Endothelial cell of umbilical vein (primary cell): ENCODE measurements at regions not wholly inside any gene's neighbourhood (a gene's known extent, or its start where the extent isn't known, plus 50 kb on each side); places are given as distances from the start of the nearest gene placed in this dataset.

Experiments
- EZH2 ChIP-seq: IDR thresholded peaks from 2 replicates; pipeline ENCODE4 v1.6.1; 2012; ENCODE audit warnings: borderline replicate concordance, low read depth, mild to moderate bottlenecking, moderate library complexity, low read length, inconsistent platforms; ENCODE audit not compliant: severe bottlenecking
- FOS ChIP-seq: IDR thresholded peaks from 2 replicates; pipeline ENCODE4 v1.6.1; 2011; ENCODE audit warnings: mild to moderate bottlenecking, low read length, moderate library complexity, borderline replicate concordance; ENCODE audit not compliant: insufficient read depth
- GATA2 ChIP-seq: IDR thresholded peaks from 2 replicates; pipeline ENCODE4 v1.7.0; 2011; ENCODE audit warnings: low read depth, mild to moderate bottlenecking, moderate library complexity, mixed read lengths, low read length; ENCODE audit not compliant: insufficient read length, insufficient read depth
- JUN ChIP-seq: IDR thresholded peaks from 2 replicates; pipeline ENCODE4 v1.6.1; 2011; ENCODE audit warnings: borderline replicate concordance, low read depth; ENCODE audit not compliant: insufficient read length, insufficient read depth
- POLR2A ChIP-seq: IDR thresholded peaks from 2 replicates; pipeline ENCODE4 v1.6.1; 2012; ENCODE audit warnings: low read depth, mild to moderate bottlenecking, control low read depth, low read length
- POLR2AphosphoS5 ChIP-seq: IDR thresholded peaks from 2 replicates; pipeline ENCODE4 v1.6.1; 2012; ENCODE audit warnings: low read depth, mild to moderate bottlenecking, control low read depth, low read length, moderate library complexity; ENCODE audit not compliant: insufficient read depth
- TF ChIP-seq, protein P1 (sequence below), 2 donors: IDR thresholded peaks; 1 replicate in 1 of 2; 2 replicates in 1 of 2; pipeline ENCODE4 v1.5.1; 2011; ENCODE audit warnings: low read length in 2 of 2, mild to moderate bottlenecking in 2 of 2, moderate library complexity in 2 of 2, control low read depth in 1 of 2, inconsistent platforms in 1 of 2, low read depth in 1 of 2; ENCODE audit not compliant: insufficient read depth in 1 of 2; ENCODE audit errors: extremely low read depth in 1 of 2
- TF ChIP-seq, protein P2 (sequence below): IDR thresholded peaks from 2 replicates; pipeline ENCODE4 v1.6.1; 2011; ENCODE audit not compliant: insufficient read depth, insufficient read length

DNA sequence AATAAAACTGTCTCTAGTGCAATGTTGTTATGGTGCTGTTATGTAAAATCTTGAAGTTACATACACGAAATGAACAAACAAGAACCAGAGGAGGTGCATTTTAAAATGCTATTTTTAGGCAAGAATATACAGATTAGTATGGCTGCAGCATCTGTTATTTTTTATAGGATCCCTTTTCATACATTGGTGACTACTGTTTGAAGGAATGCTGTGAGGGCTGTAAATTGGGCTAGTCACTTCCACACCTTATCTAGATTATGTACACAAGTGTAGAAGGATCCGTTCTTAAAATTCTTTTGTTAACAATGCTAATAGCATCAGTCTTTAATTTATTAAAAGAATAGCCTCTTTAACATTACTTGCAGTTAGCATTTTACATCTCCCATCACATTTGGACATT is 284.3 kb upstream of the MDGA2 start:
- TF ChIP-seq POLR2A (no peak), POLR2AphosphoS5 (no peak), FOS (no peak), EZH2 (no peak), JUN (peak; percentile 15), GATA2 (no peak)
- TF ChIP-seq, protein P1, sequence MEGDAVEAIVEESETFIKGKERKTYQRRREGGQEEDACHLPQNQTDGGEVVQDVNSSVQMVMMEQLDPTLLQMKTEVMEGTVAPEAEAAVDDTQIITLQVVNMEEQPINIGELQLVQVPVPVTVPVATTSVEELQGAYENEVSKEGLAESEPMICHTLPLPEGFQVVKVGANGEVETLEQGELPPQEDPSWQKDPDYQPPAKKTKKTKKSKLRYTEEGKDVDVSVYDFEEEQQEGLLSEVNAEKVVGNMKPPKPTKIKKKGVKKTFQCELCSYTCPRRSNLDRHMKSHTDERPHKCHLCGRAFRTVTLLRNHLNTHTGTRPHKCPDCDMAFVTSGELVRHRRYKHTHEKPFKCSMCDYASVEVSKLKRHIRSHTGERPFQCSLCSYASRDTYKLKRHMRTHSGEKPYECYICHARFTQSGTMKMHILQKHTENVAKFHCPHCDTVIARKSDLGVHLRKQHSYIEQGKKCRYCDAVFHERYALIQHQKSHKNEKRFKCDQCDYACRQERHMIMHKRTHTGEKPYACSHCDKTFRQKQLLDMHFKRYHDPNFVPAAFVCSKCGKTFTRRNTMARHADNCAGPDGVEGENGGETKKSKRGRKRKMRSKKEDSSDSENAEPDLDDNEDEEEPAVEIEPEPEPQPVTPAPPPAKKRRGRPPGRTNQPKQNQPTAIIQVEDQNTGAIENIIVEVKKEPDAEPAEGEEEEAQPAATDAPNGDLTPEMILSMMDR (IDR thresholded peaks at IDR 0.05; ENCODE audit: extremely low read depth in 1 of 2, insufficient read depth in 1 of 2, low read depth in 1 of 2, low read length in 2 of 2), result no peak
- TF ChIP-seq, protein P2, sequence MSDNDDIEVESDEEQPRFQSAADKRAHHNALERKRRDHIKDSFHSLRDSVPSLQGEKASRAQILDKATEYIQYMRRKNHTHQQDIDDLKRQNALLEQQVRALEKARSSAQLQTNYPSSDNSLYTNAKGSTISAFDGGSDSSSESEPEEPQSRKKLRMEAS, result no peak
